H9 (cell line): ENCODE measurements at regions not wholly inside any gene's neighbourhood (a gene's known extent, or its start where the extent isn't known, plus 50 kb on each side); places are given as distances from the start of the nearest gene placed in this dataset.

ENCODE experiments used
- DNase-seq: peaks from one replicate; pipeline ENCODE4 v3.0.0-alpha.2; 2017
- H2AFZ ChIP-seq: one replicate; pipeline ENCODE4 v1.6.1; 2013; ENCODE audit warnings: mild to moderate bottlenecking, low read length, control low read depth, moderate library complexity
- H2AK5ac ChIP-seq: 2 replicates; pipeline ENCODE4 v1.6.1; 2013; ENCODE audit warnings: low read length, control low read depth, mixed read lengths; ENCODE audit not compliant: insufficient read length
- H2BK120ac ChIP-seq: one replicate; pipeline ENCODE4 v1.6.1; 2013; ENCODE audit warnings: low read depth, mild to moderate bottlenecking, low read length, control low read depth, inconsistent platforms; ENCODE audit not compliant: poor library complexity, severe bottlenecking
- H2BK12ac ChIP-seq: 2 replicates; pipeline ENCODE4 v1.6.1; 2013; ENCODE audit warnings: low read length, control low read depth, mixed read lengths, low read depth; ENCODE audit not compliant: insufficient read length
- H2BK15ac ChIP-seq: 2 replicates; pipeline ENCODE4 v1.6.1; 2013; ENCODE audit warnings: low read depth, low read length, control low read depth
- H2BK20ac ChIP-seq: one replicate; pipeline ENCODE4 v1.6.1; 2013; ENCODE audit warnings: low read depth, mild to moderate bottlenecking, low read length, control low read depth, inconsistent platforms; ENCODE audit not compliant: poor library complexity, severe bottlenecking
- H2BK5ac ChIP-seq: 2 replicates; pipeline ENCODE4 v1.6.1; 2013; ENCODE audit warnings: low read length, control low read depth, mixed read lengths; ENCODE audit not compliant: insufficient read length
- H3K14ac ChIP-seq: 2 replicates; pipeline ENCODE4 v1.6.1; 2013; ENCODE audit warnings: low read length, control low read depth; ENCODE audit not compliant: insufficient read depth
- H3K18ac ChIP-seq: 2 replicates; pipeline ENCODE4 v1.6.1; 2013; ENCODE audit warnings: low read depth, mild to moderate bottlenecking, mixed read lengths, low read length, control low read depth; ENCODE audit not compliant: insufficient read length
- H3K23ac ChIP-seq: 2 replicates; pipeline ENCODE4 v1.6.1; 2013; ENCODE audit warnings: low read length, control low read depth, mixed read lengths, low read depth; ENCODE audit not compliant: insufficient read length
- H3K23me2 ChIP-seq: 2 replicates; pipeline ENCODE4 v1.6.1; 2013; ENCODE audit warnings: low read depth, mild to moderate bottlenecking, mixed read lengths, low read length, control low read depth; ENCODE audit not compliant: insufficient read length, poor library complexity, severe bottlenecking
- H3K27ac ChIP-seq: 2 replicates; pipeline ENCODE4 v1.5.1; 2013; ENCODE audit warnings: low read length, control low read depth, mixed read lengths, low read depth; ENCODE audit not compliant: insufficient read length
- H3K27me3 ChIP-seq: 2 replicates; pipeline ENCODE4 v1.6.1; 2013; ENCODE audit warnings: low read length, control low read depth, inconsistent platforms; ENCODE audit not compliant: insufficient read depth
- H3K4ac ChIP-seq: 2 replicates; pipeline ENCODE4 v1.6.1; 2013; ENCODE audit warnings: low read depth, mild to moderate bottlenecking, control low read depth, inconsistent platforms, low read length, moderate library complexity
- H3K4me1 ChIP-seq: 2 replicates; pipeline ENCODE4 v1.6.1; 2013; ENCODE audit warnings: low read length, control low read depth, inconsistent platforms; ENCODE audit not compliant: insufficient read depth
- H3K4me2 ChIP-seq: 2 replicates; pipeline ENCODE4 v1.6.1; 2013; ENCODE audit warnings: low read length, control low read depth, mixed read lengths; ENCODE audit not compliant: insufficient read length, insufficient read depth
- H3K56ac ChIP-seq: 2 replicates; pipeline ENCODE4 v1.6.1; 2013; ENCODE audit warnings: low read depth, mild to moderate bottlenecking, mixed read lengths, low read length, control low read depth; ENCODE audit not compliant: insufficient read length
- H3K79me1 ChIP-seq: 2 replicates; pipeline ENCODE4 v1.6.1; 2013; ENCODE audit warnings: low read depth, mild to moderate bottlenecking, moderate library complexity, low read length, control low read depth, inconsistent platforms; ENCODE audit not compliant: insufficient read depth, poor library complexity, severe bottlenecking
- H3K79me2 ChIP-seq: 2 replicates; pipeline ENCODE4 v1.6.1; 2013; ENCODE audit warnings: low read length, control low read depth, inconsistent platforms; ENCODE audit not compliant: insufficient read depth
- H3K9ac ChIP-seq: 2 replicates; pipeline ENCODE4 v1.6.1; 2013; ENCODE audit warnings: low read length, control low read depth, mixed read lengths; ENCODE audit not compliant: insufficient read length; ENCODE audit errors: extremely low read depth
- H3K9me3 ChIP-seq: one replicate; pipeline ENCODE4 v1.6.1; 2013; ENCODE audit warnings: low read depth, low read length, inconsistent platforms; ENCODE audit not compliant: control insufficient read depth
- H3T11ph ChIP-seq: one replicate; pipeline ENCODE4 v1.6.1; 2013; ENCODE audit warnings: mild to moderate bottlenecking, low read length, control low read depth, inconsistent platforms
- H4K20me1 ChIP-seq: one replicate; pipeline ENCODE4 v1.6.1; 2013; ENCODE audit not compliant: control insufficient read depth, insufficient read length, insufficient read depth
- H4K5ac ChIP-seq: 2 replicates; pipeline ENCODE4 v1.6.1; 2013; ENCODE audit warnings: low read depth, mild to moderate bottlenecking, mixed read lengths, low read length, control low read depth; ENCODE audit not compliant: insufficient read length
- H4K8ac ChIP-seq: replicated peaks from 2 replicates; pipeline ENCODE4 v1.6.1; 2013; ENCODE audit warnings: low read length, control low read depth, mixed read lengths, low read depth; ENCODE audit not compliant: insufficient read length
- H4K91ac ChIP-seq: 2 replicates; pipeline ENCODE4 v1.6.1; 2013; ENCODE audit warnings: low read depth, mild to moderate bottlenecking, moderate library complexity, mixed read lengths, low read length, control low read depth; ENCODE audit not compliant: insufficient read length
- H3K27ac Mint-ChIP-seq, 3 experiments: 2 replicates in 2 of 3; 3 replicates in 1 of 3; pipeline ENCODE4 v1.8.0; 2020 to 2021; ENCODE audit warnings: mixed read lengths in 3 of 3, mild to moderate bottlenecking in 1 of 3, moderate library complexity in 1 of 3
- H3K27me3 Mint-ChIP-seq: 2 replicates; pipeline ENCODE4 v1.8.0; 2021; ENCODE audit warnings: low read depth, mild to moderate bottlenecking, moderate library complexity, mixed read lengths
- H3K36me3 Mint-ChIP-seq, 3 experiments: 2 replicates in 2 of 3; 3 replicates in 1 of 3; pipeline ENCODE4 v1.8.0; 2020 to 2021; ENCODE audit warnings: low read depth in 3 of 3, mixed read lengths in 3 of 3; ENCODE audit not compliant: insufficient read depth in 1 of 3
- H3K4me1 Mint-ChIP-seq, 2 experiments: 2 replicates each; pipeline ENCODE4 v1.8.0; 2020; ENCODE audit warnings: mixed read lengths in 2 of 2
- H3K4me3 Mint-ChIP-seq, 2 experiments: 2 replicates in 1 of 2; 3 replicates in 1 of 2; pipeline ENCODE4 v1.8.0; 2020 to 2021; ENCODE audit warnings: mild to moderate bottlenecking in 2 of 2, mixed read lengths in 2 of 2, moderate library complexity in 1 of 2
- H3K9me3 Mint-ChIP-seq, 2 experiments: 2 replicates in 1 of 2; 3 replicates in 1 of 2; pipeline ENCODE4 v1.8.0; 2020; ENCODE audit warnings: mild to moderate bottlenecking in 2 of 2, mixed read lengths in 2 of 2, moderate library complexity in 1 of 2
- CTCF ChIP-seq: fragments of 200-600 bp; sonication (generic); conservative IDR thresholded peaks from 3 replicates; pipeline ENCODE4 v1.8.0; 2021; ENCODE audit warnings: antibody characterized with exemption, mild to moderate bottlenecking
- WGBS: extraction: QIAGEN DNeasy Blood & Tissue Kit; methylation state at CpG from one replicate; pipeline ENCODE4 v1.1.7; 2013; ENCODE audit warnings: missing lambda C conversion rate, low lambda C conversion rate, mixed read lengths; ENCODE audit not compliant: insufficient read length; ENCODE audit errors: extremely low coverage; 5-methylcytosine and 5-hydroxymethylcytosine counted together

- Histone ChIP-seq H2AK5ac (no peak overlapping the region), H2BK12ac (no peak overlapping the region), H4K91ac (no peak overlapping the region), H2BK20ac (no peak overlapping the region), H3K27me3 (no peaks in the 10 kb centered on the region), H2BK15ac (no peak overlapping the region), H3K9me3 (no peaks in the 10 kb centered on the region), H4K8ac (no peak overlapping the region), H3K79me2 (no peaks in the 10 kb centered on the region), H2BK120ac (no peak overlapping the region), H3K4ac (no peak overlapping the region), H3K23me2 (no peaks in the 10 kb centered on the region), H3K14ac (no peak overlapping the region), H3K4me2 (no peak overlapping the region), H3K23ac (no peak overlapping the region), H4K20me1 (no peaks in the 10 kb centered on the region), H2BK5ac (no peak overlapping the region), H3K79me1 (no peaks in the 10 kb centered on the region), H3K4me1 (no peaks in the 10 kb centered on the region), H3K18ac (no peak overlapping the region), H3K27ac (no peak overlapping the region), H4K5ac (no peak overlapping the region), H3T11ph (no peak overlapping the region), H3K9ac (no peak overlapping the region), H3K56ac (no peak overlapping the region), H2AFZ (no peak overlapping the region)
- TF ChIP-seq CTCF = no peak
- Mint-ChIP-seq H3K27me3 (no peaks in the 10 kb centered on the region), H3K4me1 (no peaks in the 10 kb centered on the region), H3K27ac (no peak overlapping the region), H3K9me3 (no peaks in the 10 kb centered on the region), H3K4me3 (no peak overlapping the region), H3K36me3 (no peaks in the 10 kb centered on the region)
- no CpG with 5 or more reads among the region's 3 CpGs for WGBS
- no peak for DNase-seq
These were observed 1961.5 kb upstream of the TENM3 start for GRCh38 chr4:180281724-180282123.
